IMR-90 (cell line): ENCODE measurements at regions not wholly inside any gene's neighbourhood (a gene's known extent, or its start where the extent isn't known, plus 50 kb on each side); places are given as distances from the start of the nearest gene placed in this dataset.
"Not testable (repeated sequence)": the region's sequence is repeated elsewhere in the genome, so short reads cannot be mapped to it uniquely, and the experiment has no call there.

Source experiments
- MAFK ChIP-seq: IDR thresholded peaks from 2 replicates; pipeline ENCODE4 v1.6.1; 2012; ENCODE audit warnings: low read depth, low read length, improper control_type of control experiment
- MAZ ChIP-seq: IDR thresholded peaks from 2 replicates; pipeline ENCODE4 v1.6.1; 2012; ENCODE audit warnings: low read depth, mild to moderate bottlenecking, low read length, improper control_type of control experiment, moderate library complexity, borderline replicate concordance
- MXI1 ChIP-seq: IDR thresholded peaks from 2 replicates; pipeline ENCODE4 v1.6.1; 2012; ENCODE audit warnings: low read depth, mild to moderate bottlenecking, low read length, moderate library complexity, borderline replicate concordance
- POLR2A ChIP-seq: IDR thresholded peaks from 2 replicates; pipeline ENCODE4 v1.6.1; 2012; ENCODE audit warnings: mild to moderate bottlenecking, low read depth, low read length
- RAD21 ChIP-seq: IDR thresholded peaks from 2 replicates; pipeline ENCODE4 v1.6.1; 2012; ENCODE audit warnings: low read length, improper control_type of control experiment
- RCOR1 ChIP-seq: IDR thresholded peaks from 2 replicates; pipeline ENCODE4 v1.6.1; 2012; ENCODE audit warnings: mild to moderate bottlenecking, low read length, improper control_type of control experiment; ENCODE audit not compliant: insufficient replicate concordance
- RFX5 ChIP-seq: IDR thresholded peaks from 2 replicates; pipeline ENCODE4 v1.8.0; 2012; ENCODE audit warnings: low read depth, mild to moderate bottlenecking, low read length, moderate library complexity
- TF ChIP-seq, protein P1 (sequence below): conservative IDR thresholded peaks from 2 replicates; pipeline ENCODE4 v1.5.1; 2012; ENCODE audit warnings: mild to moderate bottlenecking, low read depth, low read length, improper control_type of control experiment

DNA sequence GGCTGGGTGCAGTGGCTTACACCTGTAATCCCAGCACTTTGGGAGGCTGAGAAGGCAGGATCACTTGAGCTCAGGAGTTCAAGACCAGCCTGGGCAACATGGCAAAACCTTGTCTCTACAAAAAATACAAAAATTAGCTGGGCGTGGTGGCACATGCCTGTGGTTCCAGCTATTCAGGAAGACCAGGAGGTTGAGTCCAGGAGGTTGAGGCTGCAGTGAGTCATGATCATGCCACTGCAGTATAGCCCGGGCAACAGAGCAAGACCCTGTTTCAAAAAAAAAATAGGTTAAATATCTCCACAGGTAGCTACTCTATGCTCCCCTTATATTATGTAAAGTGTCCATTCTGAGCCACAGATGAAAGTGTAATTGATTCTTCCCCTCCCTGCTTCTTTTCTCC, 89.3 kb upstream of the MYO3A start:
- TF ChIP-seq, protein P1, sequence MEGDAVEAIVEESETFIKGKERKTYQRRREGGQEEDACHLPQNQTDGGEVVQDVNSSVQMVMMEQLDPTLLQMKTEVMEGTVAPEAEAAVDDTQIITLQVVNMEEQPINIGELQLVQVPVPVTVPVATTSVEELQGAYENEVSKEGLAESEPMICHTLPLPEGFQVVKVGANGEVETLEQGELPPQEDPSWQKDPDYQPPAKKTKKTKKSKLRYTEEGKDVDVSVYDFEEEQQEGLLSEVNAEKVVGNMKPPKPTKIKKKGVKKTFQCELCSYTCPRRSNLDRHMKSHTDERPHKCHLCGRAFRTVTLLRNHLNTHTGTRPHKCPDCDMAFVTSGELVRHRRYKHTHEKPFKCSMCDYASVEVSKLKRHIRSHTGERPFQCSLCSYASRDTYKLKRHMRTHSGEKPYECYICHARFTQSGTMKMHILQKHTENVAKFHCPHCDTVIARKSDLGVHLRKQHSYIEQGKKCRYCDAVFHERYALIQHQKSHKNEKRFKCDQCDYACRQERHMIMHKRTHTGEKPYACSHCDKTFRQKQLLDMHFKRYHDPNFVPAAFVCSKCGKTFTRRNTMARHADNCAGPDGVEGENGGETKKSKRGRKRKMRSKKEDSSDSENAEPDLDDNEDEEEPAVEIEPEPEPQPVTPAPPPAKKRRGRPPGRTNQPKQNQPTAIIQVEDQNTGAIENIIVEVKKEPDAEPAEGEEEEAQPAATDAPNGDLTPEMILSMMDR = not testable (repeated sequence)
- not testable (repeated sequence) for TF ChIP-seq MAFK, RFX5, RAD21, MAZ, POLR2A, RCOR1, MXI1
